ENCODE measurements at regions not wholly inside any gene's neighbourhood (a gene's known extent, or its start where the extent isn't known, plus 50 kb on each side); places are given as distances from the start of the nearest gene placed in this dataset.

GRCh38 chr1:177569476-177569875 is 398.7 kb downstream of the BRINP2 start:
- Histone ChIP-seq H3K4me3 (ENCODE audit: low read depth, low read length) (no peak overlapping the region), H3K36me3 (ENCODE audit: insufficient read depth) (no peaks in the 10 kb centered on the region), H3K4me1 (ENCODE audit: insufficient read depth) (no peaks in the 10 kb centered on the region), H3K27ac (ENCODE audit: low read depth) (no peak overlapping the region)
- WGBS = 77% methylated on average over 3 of the region's 3 CpGs
- DNase-seq (ENCODE audit: extremely low spot score) = no peak

- Histone ChIP-seq H3K27ac (ENCODE audit: low read depth) (no peak overlapping the region), H3K4me1 (ENCODE audit: insufficient read depth) (no peaks in the 10 kb centered on the region), H3K36me3 (ENCODE audit: insufficient read depth) (no peaks in the 10 kb centered on the region), H3K4me3 (ENCODE audit: low read depth, low read length) (no peak overlapping the region)
- 80% methylated on average over 4 of the region's 4 CpGs for WGBS
- DNase-seq (ENCODE audit: extremely low spot score) = no peak
These were observed 397.9 kb downstream of the BRINP2 start for GRCh38 chr1:177568622-177569021.

- Histone ChIP-seq H3K4me3 (ENCODE audit: low read depth, low read length) (no peak overlapping the region), H3K36me3 (ENCODE audit: insufficient read depth) (no peaks in the 10 kb centered on the region), H3K27ac (ENCODE audit: low read depth) (no peak overlapping the region), H3K4me1 (ENCODE audit: insufficient read depth) (no peaks in the 10 kb centered on the region)
- DNase-seq (ENCODE audit: extremely low spot score) = no peak
- 72% methylated on average over 1 of the region's 1 CpG for WGBS
These were observed 396.6 kb downstream of the BRINP2 start for GRCh38 chr1:177567393-177567792.

GRCh38 chr1:177566495-177566894 is 395.7 kb downstream of the BRINP2 start:
- H3K27ac ChIP-seq (ENCODE audit: low read depth) = no peak overlapping the region
- WGBS = 54% methylated on average over 3 of the region's 3 CpGs
- H3K4me1 ChIP-seq (ENCODE audit: insufficient read depth) = no peaks in the 10 kb centered on the region
- no peaks in the 10 kb centered on the region for H3K36me3 ChIP-seq (ENCODE audit: insufficient read depth)
- no peak for DNase-seq (ENCODE audit: extremely low spot score)
- no peak overlapping the region for H3K4me3 ChIP-seq (ENCODE audit: low read depth, low read length)

GRCh38 chr1:177561436-177561835 is 390.7 kb downstream of the BRINP2 start:
- WGBS = 78% methylated on average over 1 of the region's 1 CpG
- Histone ChIP-seq H3K27ac (ENCODE audit: low read depth) (no peak overlapping the region), H3K36me3 (ENCODE audit: insufficient read depth) (no peaks in the 10 kb centered on the region), H3K4me1 (ENCODE audit: insufficient read depth) (no peaks in the 10 kb centered on the region), H3K4me3 (ENCODE audit: low read depth, low read length) (no peak overlapping the region)
- no peak for DNase-seq (ENCODE audit: extremely low spot score)

GRCh38 chr1:177558372-177558771 is 387.6 kb downstream of the BRINP2 start:
- no peaks in the 10 kb centered on the region for H3K36me3 ChIP-seq (ENCODE audit: insufficient read depth)
- DNase-seq (ENCODE audit: extremely low spot score) = no peak
- WGBS = 80% methylated on average over 1 of the region's 1 CpG
- no peak overlapping the region for H3K4me3 ChIP-seq (ENCODE audit: low read depth, low read length)
- no peak overlapping the region for H3K27ac ChIP-seq (ENCODE audit: low read depth)
- no peaks in the 10 kb centered on the region for H3K4me1 ChIP-seq (ENCODE audit: insufficient read depth)

GRCh38 chr1:177556163-177556562 is 385.4 kb downstream of the BRINP2 start:
- H3K27ac ChIP-seq (ENCODE audit: low read depth) = no peak overlapping the region
- no peaks in the 10 kb centered on the region for H3K36me3 ChIP-seq (ENCODE audit: insufficient read depth)
- WGBS = 38% methylated on average over 1 of the region's 1 CpG
- no peak for DNase-seq (ENCODE audit: extremely low spot score)
- no peak overlapping the region for H3K4me3 ChIP-seq (ENCODE audit: low read depth, low read length)
- no peaks in the 10 kb centered on the region for H3K4me1 ChIP-seq (ENCODE audit: insufficient read depth)

GRCh38 chr1:177547200-177547599 is 376.4 kb downstream of the BRINP2 start:
- WGBS = 68% methylated on average over 3 of the region's 3 CpGs

GRCh38 chr1:177546346-177546745 is 375.6 kb downstream of the BRINP2 start:
- Histone ChIP-seq H3K4me3 (ENCODE audit: low read depth, low read length) (no peak overlapping the region), H3K36me3 (ENCODE audit: insufficient read depth) (no peaks in the 10 kb centered on the region), H3K27ac (ENCODE audit: low read depth) (no peak overlapping the region), H3K4me1 (ENCODE audit: insufficient read depth) (no peaks in the 10 kb centered on the region)
- no peak for DNase-seq (ENCODE audit: extremely low spot score)

More at GRCh38 chr1:177547200-177547599, 376.4 kb downstream of the BRINP2 start:
- H3K4me3 ChIP-seq (ENCODE audit: low read depth, low read length) = no peak overlapping the region
- H3K36me3 ChIP-seq (ENCODE audit: insufficient read depth) = no peaks in the 10 kb centered on the region
- no peak overlapping the region for H3K27ac ChIP-seq (ENCODE audit: low read depth)
- DNase-seq (ENCODE audit: extremely low spot score) = no peak
- H3K4me1 ChIP-seq (ENCODE audit: insufficient read depth) = no peaks in the 10 kb centered on the region

GRCh38 chr1:177526201-177526600 is 355.4 kb downstream of the BRINP2 start:
- DNase-seq (ENCODE audit: extremely low spot score) = no peak
- no peak overlapping the region for H3K27ac ChIP-seq (ENCODE audit: low read depth)
- H3K36me3 ChIP-seq (ENCODE audit: insufficient read depth) = no peaks in the 10 kb centered on the region
- H3K4me1 ChIP-seq (ENCODE audit: insufficient read depth) = no peaks in the 10 kb centered on the region
- no peak overlapping the region for H3K4me3 ChIP-seq (ENCODE audit: low read depth, low read length)
- 95% methylated on average over 1 of the region's 1 CpG for WGBS

GRCh38 chr1:177525176-177525575 is 354.4 kb downstream of the BRINP2 start:
- Histone ChIP-seq H3K36me3 (ENCODE audit: insufficient read depth) (no peaks in the 10 kb centered on the region), H3K4me3 (ENCODE audit: low read depth, low read length) (no peak overlapping the region), H3K4me1 (ENCODE audit: insufficient read depth) (no peaks in the 10 kb centered on the region), H3K27ac (ENCODE audit: low read depth) (no peak overlapping the region)
- WGBS = 56% methylated on average over 2 of the region's 2 CpGs
- DNase-seq (ENCODE audit: extremely low spot score) = no peak

- Histone ChIP-seq H3K36me3 (ENCODE audit: insufficient read depth) (no peaks in the 10 kb centered on the region), H3K27ac (ENCODE audit: low read depth) (no peak overlapping the region), H3K4me3 (ENCODE audit: low read depth, low read length) (no peak overlapping the region), H3K4me1 (ENCODE audit: insufficient read depth) (no peaks in the 10 kb centered on the region)
- no peak for DNase-seq (ENCODE audit: extremely low spot score)
- 49% methylated on average over 3 of the region's 3 CpGs for WGBS
These were observed 346.8 kb downstream of the BRINP2 start for GRCh38 chr1:177517546-177517945.

GRCh38 chr1:177514207-177514606 is 343.4 kb downstream of the BRINP2 start:
- no peak for DNase-seq (ENCODE audit: extremely low spot score)
- Histone ChIP-seq H3K27ac (ENCODE audit: low read depth) (no peak overlapping the region), H3K36me3 (ENCODE audit: insufficient read depth) (no peaks in the 10 kb centered on the region), H3K4me3 (ENCODE audit: low read depth, low read length) (no peak overlapping the region), H3K4me1 (ENCODE audit: insufficient read depth) (no peaks in the 10 kb centered on the region)

GRCh38 chr1:177511036-177511435 is 340.3 kb downstream of the BRINP2 start:
- 62% methylated on average over 5 of the region's 5 CpGs for whole genome bisulfite sequencing
- H3K4me1 ChIP-seq (ENCODE audit: insufficient read depth) = no peaks in the 10 kb centered on the region

GRCh38 chr1:177505905-177506590 is 335.3 kb downstream of the BRINP2 start:
- 85% methylated on average over 1 of the region's 1 CpG for WGBS
- Histone ChIP-seq H3K27ac (ENCODE audit: low read depth) (no peak overlapping the region), H3K36me3 (ENCODE audit: insufficient read depth) (no peaks in the 10 kb centered on the region), H3K4me1 (ENCODE audit: insufficient read depth) (no peaks in the 10 kb centered on the region), H3K4me3 (ENCODE audit: low read depth, low read length) (no peak overlapping the region)
- no peak for DNase-seq (ENCODE audit: extremely low spot score)

More at GRCh38 chr1:177511036-177511435, 340.3 kb downstream of the BRINP2 start:
- no peak for DNase-seq (ENCODE audit: extremely low spot score)
- H3K4me3 ChIP-seq (ENCODE audit: low read depth, low read length) = no peak overlapping the region
- no peaks in the 10 kb centered on the region for H3K36me3 ChIP-seq (ENCODE audit: insufficient read depth)
- H3K27ac ChIP-seq (ENCODE audit: low read depth) = no peak overlapping the region

All from urinary bladder (tissue), 3 donors.